ENCODE measurements at regions not wholly inside any gene's neighbourhood (a gene's known extent, or its start where the extent isn't known, plus 50 kb on each side); places are given as distances from the start of the nearest gene placed in this dataset.

DNA sequence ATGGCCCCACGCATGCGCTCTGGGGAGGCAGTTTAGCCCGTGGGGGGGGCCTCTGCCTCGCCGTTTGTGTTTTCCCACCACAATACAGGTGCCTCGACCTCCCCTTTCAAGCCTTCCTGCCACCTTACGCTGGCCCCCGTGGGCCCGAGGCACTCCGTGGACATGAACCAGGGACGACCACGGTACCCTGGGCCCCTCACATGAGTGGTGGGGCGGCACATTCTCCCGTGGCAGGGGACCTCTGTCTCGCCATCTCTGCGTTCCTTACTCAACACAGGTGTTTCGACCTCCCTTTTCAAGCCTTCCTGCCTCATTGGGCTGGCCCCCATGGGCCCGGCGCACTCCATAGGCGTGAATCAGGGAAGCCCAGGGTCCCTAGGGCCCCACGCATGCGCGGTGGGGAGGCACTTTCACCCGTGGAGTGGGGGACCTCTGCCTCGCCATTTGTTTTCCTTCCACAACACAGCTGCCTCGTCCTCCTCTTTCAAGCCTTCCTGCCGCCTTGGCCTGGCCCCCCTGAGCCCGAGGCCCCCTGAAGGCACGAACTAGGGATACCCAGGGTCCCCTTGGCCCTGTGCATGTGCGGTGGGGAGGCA lies 339.5 kb downstream of the ALG10 start:
- H3K27me3 Mint-ChIP-seq (ENCODE audit: low read depth): peaks cover 1% of the 10 kb centered on the region
- H3K27ac Mint-ChIP-seq: no peak overlapping the region
- no peak overlapping the region for H2AK5ac ChIP-seq (ENCODE audit: insufficient read length, low read length)
- no peak overlapping the region for H3K4me3 Mint-ChIP-seq
- no peak overlapping the region for H3T11ph ChIP-seq (ENCODE audit: low read length)
- no peak for DNase-seq
- no peak overlapping the region for H3K18ac ChIP-seq (ENCODE audit: insufficient read length, low read depth, low read length)
- no peaks in the 10 kb centered on the region for H3K23me2 ChIP-seq (ENCODE audit: insufficient read length, low read depth, low read length, poor library complexity, severe bottlenecking)
- H3K9ac ChIP-seq (ENCODE audit: extremely low read depth, insufficient read length, low read length): no peak overlapping the region
- H3K4me2 ChIP-seq (ENCODE audit: insufficient read depth, insufficient read length, low read length): no peak overlapping the region
- H2BK5ac ChIP-seq (ENCODE audit: insufficient read length, low read length): no peak overlapping the region
- TF ChIP-seq, protein P1, sequence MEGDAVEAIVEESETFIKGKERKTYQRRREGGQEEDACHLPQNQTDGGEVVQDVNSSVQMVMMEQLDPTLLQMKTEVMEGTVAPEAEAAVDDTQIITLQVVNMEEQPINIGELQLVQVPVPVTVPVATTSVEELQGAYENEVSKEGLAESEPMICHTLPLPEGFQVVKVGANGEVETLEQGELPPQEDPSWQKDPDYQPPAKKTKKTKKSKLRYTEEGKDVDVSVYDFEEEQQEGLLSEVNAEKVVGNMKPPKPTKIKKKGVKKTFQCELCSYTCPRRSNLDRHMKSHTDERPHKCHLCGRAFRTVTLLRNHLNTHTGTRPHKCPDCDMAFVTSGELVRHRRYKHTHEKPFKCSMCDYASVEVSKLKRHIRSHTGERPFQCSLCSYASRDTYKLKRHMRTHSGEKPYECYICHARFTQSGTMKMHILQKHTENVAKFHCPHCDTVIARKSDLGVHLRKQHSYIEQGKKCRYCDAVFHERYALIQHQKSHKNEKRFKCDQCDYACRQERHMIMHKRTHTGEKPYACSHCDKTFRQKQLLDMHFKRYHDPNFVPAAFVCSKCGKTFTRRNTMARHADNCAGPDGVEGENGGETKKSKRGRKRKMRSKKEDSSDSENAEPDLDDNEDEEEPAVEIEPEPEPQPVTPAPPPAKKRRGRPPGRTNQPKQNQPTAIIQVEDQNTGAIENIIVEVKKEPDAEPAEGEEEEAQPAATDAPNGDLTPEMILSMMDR (conservative IDR thresholded peaks at IDR 0.05): no peak
- no CpG with 5 or more reads among the region's 30 CpGs for WGBS (ENCODE audit: extremely low coverage, insufficient read length, low lambda C conversion rate)
- H3K36me3 Mint-ChIP-seq (ENCODE audit: insufficient read depth in 1 of 3, low read depth in 3 of 3): peaks cover 9 to 16% (median 9%) of the 10 kb centered on the region in 3 experiments; a peak in 6 of 7 replicates
- no peak overlapping the region for H3K23ac ChIP-seq (ENCODE audit: insufficient read length, low read depth, low read length)
- H3K79me1 ChIP-seq (ENCODE audit: insufficient read depth, low read depth, low read length, poor library complexity, severe bottlenecking): no peaks in the 10 kb centered on the region
- H4K8ac ChIP-seq (replicated peaks; ENCODE audit: insufficient read length, low read depth, low read length): no peak overlapping the region
- H3K14ac ChIP-seq (ENCODE audit: insufficient read depth, low read length): no peak overlapping the region
- H4K20me1 ChIP-seq (ENCODE audit: control insufficient read depth, insufficient read depth, insufficient read length): no peaks in the 10 kb centered on the region
- no peak overlapping the region for H4K91ac ChIP-seq (ENCODE audit: insufficient read length, low read depth, low read length)
- H3K27me3 ChIP-seq (ENCODE audit: insufficient read depth, low read length): no peaks in the 10 kb centered on the region
- no peak overlapping the region for H4K5ac ChIP-seq (ENCODE audit: insufficient read length, low read depth, low read length)
- H3K56ac ChIP-seq (ENCODE audit: insufficient read length, low read depth, low read length): no peak overlapping the region
- no peaks in the 10 kb centered on the region for H3K4me1 ChIP-seq (ENCODE audit: insufficient read depth, low read length)
- H3K4ac ChIP-seq (ENCODE audit: low read depth, low read length): no peak overlapping the region
- no peak overlapping the region for H2BK20ac ChIP-seq (ENCODE audit: low read depth, low read length, poor library complexity, severe bottlenecking)
- H3K4me1 Mint-ChIP-seq: no peaks in the 10 kb centered on the region
- peaks cover 92% of the 10 kb centered on the region for H3K9me3 ChIP-seq (ENCODE audit: control insufficient read depth, low read depth, low read length)
- H2AFZ ChIP-seq (ENCODE audit: low read length): no peak overlapping the region
- H2BK15ac ChIP-seq (ENCODE audit: low read depth, low read length): no peak overlapping the region
- peaks cover 94% of the 10 kb centered on the region in 2 experiments for H3K9me3 Mint-ChIP-seq
- H3K79me2 ChIP-seq (ENCODE audit: insufficient read depth, low read length): no peaks in the 10 kb centered on the region
- H2BK12ac ChIP-seq (ENCODE audit: insufficient read length, low read depth, low read length): no peak overlapping the region
- H2BK120ac ChIP-seq (ENCODE audit: low read depth, low read length, poor library complexity, severe bottlenecking): no peak overlapping the region
- no peak overlapping the region for H3K27ac ChIP-seq (ENCODE audit: insufficient read length, low read depth, low read length)

Data from H9 (cell line).